K562 (cell line): ENCODE measurements at regions not wholly inside any gene's neighbourhood (a gene's known extent, or its start where the extent isn't known, plus 50 kb on each side); places are given as distances from the start of the nearest gene placed in this dataset.

Experiments used
- ATAC-seq: fragments of 200-7000 bp; cut with Tn5 transposase; 3 replicates; pipeline ENCODE4 v1.9.1; 2020; ENCODE audit warnings: moderate library complexity
- BruUV-seq: library from RNA; stranded (reverse); fragments of 400-500 nt; replicated peaks from 2 replicates; lab custom pipeline; 2021; lab: Mats Ljungman, UMichigan
- CTCF ChIA-PET: fragments of 300-600 bp; formaldehyde crosslinking; extraction: SDS; loops from one replicate; lab custom pipeline; 2021; ENCODE audit warnings: low intra/inter-chr PET ratio; lab: Yijun Ruan, JAX
- POLR2A ChIA-PET: fragments of 300-600, 350-650 bp; sonication (Branson Sonifier 250); formaldehyde crosslinking; extraction: SDS; loops from one replicate; lab custom pipeline; 2021; ENCODE audit warnings: antibody characterized with exemption, inconsistent platforms; lab: Yijun Ruan, JAX
- DNase-seq, 4 experiments: peaks; one replicate each; pipeline versions ENCODE4 v3.0.0 to v3.0.0-alpha.2; 2011 to 2018; ENCODE audit warnings: low spot score in 3 of 4, mixed read lengths in 3 of 4; ENCODE audit errors: extremely low read depth in 1 of 4
- FAIRE-seq: peaks from 2 replicates; lab custom pipeline; 2011; peaks lifted over from hg19 to GRCh38; lab: Jason Lieb, UNC
- H2AFZ ChIP-seq: 2 replicates; pipeline ENCODE4 v1.6.0; 2011; ENCODE audit warnings: low read depth, low read length, control low read depth, inconsistent platforms
- H3K27ac ChIP-seq: fragments of 200-600 bp; 3 replicates; pipeline ENCODE4 v1.8.0; 2011; ENCODE audit warnings: low read depth, mild to moderate bottlenecking, control low read depth, inconsistent platforms, low read length, moderate library complexity, mixed read lengths; ENCODE audit errors: extremely low read depth
- H3K27me3 ChIP-seq, 2 experiments: fragments of 300-600 bp in 1 of 2; 2 replicates in 1 of 2; 3 replicates in 1 of 2; pipeline versions ENCODE4 v1.6.0 to v1.8.0; 2011; ENCODE audit warnings: inconsistent platforms in 2 of 2, low read length in 2 of 2, mild to moderate bottlenecking in 1 of 2, mixed read lengths in 1 of 2, moderate library complexity in 1 of 2; ENCODE audit not compliant: control insufficient read depth in 2 of 2, insufficient read depth in 2 of 2
- H3K36me3 ChIP-seq: fragments of 300-600 bp; 3 replicates; pipeline ENCODE4 v1.8.0; 2011; ENCODE audit warnings: mild to moderate bottlenecking, low read length, inconsistent platforms; ENCODE audit not compliant: control insufficient read depth, insufficient read depth
- H3K4me1 ChIP-seq, 2 experiments: fragments of 200-600 bp in 1 of 2; replicated peaks in 1 of 2; 2 replicates in 1 of 2; 3 replicates in 1 of 2; pipeline versions ENCODE4 v1.5.1 to v1.8.0; 2011; ENCODE audit warnings: inconsistent platforms in 2 of 2, low read length in 2 of 2, mild to moderate bottlenecking in 1 of 2, mixed read lengths in 1 of 2, moderate library complexity in 1 of 2; ENCODE audit not compliant: control insufficient read depth in 2 of 2, insufficient read depth in 2 of 2
- H3K4me2 ChIP-seq: 2 replicates; pipeline ENCODE4 v1.6.1; 2011; ENCODE audit warnings: low read length, control low read depth, inconsistent platforms, mixed read lengths; ENCODE audit not compliant: insufficient read depth
- H3K4me3 ChIP-seq: fragments of 200-600 bp; sonication (generic), shearing (Covaris generic); 2 replicates; pipeline ENCODE4 v1.5.1; 2016; ENCODE audit warnings: control low read depth, inconsistent platforms
- H3K79me2 ChIP-seq: fragments of 200-600 bp; 3 replicates; pipeline ENCODE4 v1.8.0; 2011; ENCODE audit warnings: low read length, inconsistent platforms; ENCODE audit not compliant: control insufficient read depth, insufficient read depth
- H3K9ac ChIP-seq, 2 experiments: 2 replicates each; pipeline versions ENCODE4 v1.6.0 to v1.6.1; 2011; ENCODE audit warnings: low read depth in 2 of 2, low read length in 2 of 2, control low read depth in 1 of 2, inconsistent platforms in 1 of 2, mild to moderate bottlenecking in 1 of 2, mixed read lengths in 1 of 2; ENCODE audit not compliant: insufficient read depth in 1 of 2
- H3K9me1 ChIP-seq: one replicate; pipeline ENCODE4 v1.6.0; 2011; ENCODE audit warnings: inconsistent platforms, mild to moderate bottlenecking, low read length, moderate library complexity; ENCODE audit not compliant: control insufficient read depth, insufficient read depth
- H3K9me3 ChIP-seq: replicated peaks from 2 replicates; pipeline ENCODE4 v1.5.1; 2011; ENCODE audit warnings: low read depth, low read length, inconsistent platforms; ENCODE audit not compliant: control insufficient read depth, insufficient read depth
- H4K20me1 ChIP-seq: replicated peaks from 2 replicates; pipeline ENCODE4 v1.6.1; 2011; ENCODE audit warnings: low read length, inconsistent platforms, mixed read lengths; ENCODE audit not compliant: control insufficient read depth, insufficient read depth
- CBFA2T3 ChIP-seq: fragments of 450-650 bp; IDR thresholded peaks from 2 replicates; pipeline ENCODE4 v1.6.1; 2017
- FOS ChIP-seq: IDR thresholded peaks from 3 replicates; pipeline ENCODE4 v1.6.1; 2011; ENCODE audit not compliant: insufficient read length; ENCODE audit errors: extremely low read depth
- HNRNPL ChIP-seq: fragments of 200-400 bp; formaldehyde crosslinking; IDR thresholded peaks from 2 replicates; pipeline ENCODE4 v1.6.1; 2017; ENCODE audit warnings: low read depth, mild to moderate bottlenecking, low read length
- SETDB1 ChIP-seq: IDR thresholded peaks from one replicate; pipeline ENCODE4 v1.6.1; 2012; ENCODE audit warnings: low read length, control low read depth, inconsistent platforms
- U2AF2 ChIP-seq: fragments of 200-400 bp; formaldehyde crosslinking; optimal IDR thresholded peaks from 2 replicates; pipeline ENCODE3; 2017; ENCODE audit warnings: low read depth, mild to moderate bottlenecking, low read length
- ZNF76 ChIP-seq: fragments of 250-450 bp; sonication (Bioruptor Pico); IDR thresholded peaks from 2 replicates; pipeline ENCODE4 v1.4.0; 2020; ENCODE audit warnings: mild to moderate bottlenecking, moderate library complexity, borderline replicate concordance
- ZNF830 ChIP-seq: fragments of 250-450 bp; sonication (Bioruptor Pico); IDR thresholded peaks from 2 replicates; pipeline ENCODE4 v1.5.0; 2021; ENCODE audit warnings: mild to moderate bottlenecking
- WGBS: fragments of 100-300 bp; shearing (Covaris generic); methylation state at CpG from one replicate; pipeline ENCODE4 v1.1.6; 2016; ENCODE audit warnings: low coverage, mixed read lengths; ENCODE audit not compliant: insufficient coverage; ENCODE audit errors: missing lambda C conversion rate; 5-methylcytosine and 5-hydroxymethylcytosine counted together
- in situ Hi-C: fragments of 300-500 bp; cut with MboI; formaldehyde crosslinking; loops from 4 replicates; pipeline ENCODE4 v1.15.0; 2018; ENCODE audit warnings: inconsistent platforms, mixed read lengths
- intact Hi-C: fragments of 100-400 bp; cut with micrococcal nuclease; formaldehyde crosslinking; loops from 2 replicates; pipeline ENCODE4 v1.14.2; 2022
- TF ChIP-seq, protein P1 (sequence below): sonication (generic); formaldehyde crosslinking; IDR thresholded peaks from 2 replicates; pipeline ENCODE4 v1.8.0; 2022; ENCODE audit warnings: mild to moderate bottlenecking, missing genetic modification reagents

DNA sequence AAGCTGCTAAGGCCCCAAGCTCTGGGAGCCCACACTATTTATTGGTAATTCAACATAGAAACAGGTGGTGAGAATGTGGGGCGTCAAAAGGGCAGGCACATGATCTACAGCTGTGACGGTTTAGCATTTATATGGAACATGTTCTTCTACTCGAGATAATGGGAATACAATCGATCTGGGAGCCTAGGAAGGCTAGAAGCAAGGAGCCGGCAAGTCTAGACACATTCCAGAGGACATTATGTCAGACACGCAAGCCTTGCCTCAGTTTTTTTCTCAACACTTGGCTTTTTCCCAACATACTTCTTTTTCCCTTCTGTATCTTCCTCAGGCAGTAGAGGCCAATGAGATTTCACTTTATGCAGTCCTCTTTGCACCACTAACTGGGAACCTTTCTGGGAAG lies 315.7 kb upstream of the SLITRK5 start:
- no peak overlapping the region for H3K27ac ChIP-seq
- H4K20me1 ChIP-seq, result no peaks in the 10 kb centered on the region
- WGBS, result 3% methylated on average over 5 of the region's 6 CpGs
- no peak for DNase-seq
- no peaks in the 10 kb centered on the region for H3K36me3 ChIP-seq
- ATAC-seq, result no peak
- H3K27me3 ChIP-seq, result no peaks in the 10 kb centered on the region
- H3K9me3 ChIP-seq, result no peaks in the 10 kb centered on the region
- POLR2A ChIA-PET, result no interaction called here
- TF ChIP-seq ZNF76 (CRISPR knock-in tag), result no peak
- no peak for TF ChIP-seq ZNF830 (CRISPR knock-in tag)
- no peak for TF ChIP-seq SETDB1
- no peak for TF ChIP-seq CBFA2T3
- TF ChIP-seq FOS, result no peak
- TF ChIP-seq HNRNPL, result no peak
- TF ChIP-seq U2AF2, result no peak
- TF ChIP-seq, protein P1, sequence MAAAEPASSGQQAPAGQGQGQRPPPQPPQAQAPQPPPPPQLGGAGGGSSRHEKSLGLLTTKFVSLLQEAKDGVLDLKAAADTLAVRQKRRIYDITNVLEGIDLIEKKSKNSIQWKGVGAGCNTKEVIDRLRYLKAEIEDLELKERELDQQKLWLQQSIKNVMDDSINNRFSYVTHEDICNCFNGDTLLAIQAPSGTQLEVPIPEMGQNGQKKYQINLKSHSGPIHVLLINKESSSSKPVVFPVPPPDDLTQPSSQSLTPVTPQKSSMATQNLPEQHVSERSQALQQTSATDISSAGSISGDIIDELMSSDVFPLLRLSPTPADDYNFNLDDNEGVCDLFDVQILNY (CRISPR knock-in tag), result no peak
- TF ChIP-seq, all 486 proteins: peak for 0
- Histone ChIP-seq H3K4me2 (no peak overlapping the region), H3K9ac (no peak overlapping the region), H3K79me2 (no peaks in the 10 kb centered on the region), H2AFZ (no peak overlapping the region), H3K4me3 (no peak overlapping the region), H3K9me1 (no peaks in the 10 kb centered on the region), H3K4me1 (no peaks in the 10 kb centered on the region)
- no peak for FAIRE-seq
- intact Hi-C loops, result no loop called here
- BruUV-seq, result no TSS peak
- CTCF ChIA-PET, result no interaction called here
- in situ Hi-C loops, result no loop called here
